K562 (cell line): ENCODE measurements at regions not wholly inside any gene's neighbourhood (a gene's known extent, or its start where the extent isn't known, plus 50 kb on each side); places are given as distances from the start of the nearest gene placed in this dataset.

ENCODE experiments used
- ATAC-seq: fragments of 200-7000 bp; cut with Tn5 transposase; 3 replicates; pipeline ENCODE4 v1.9.1; 2020; ENCODE audit warnings: moderate library complexity
- BruUV-seq: library from RNA; stranded (reverse); fragments of 400-500 nt; replicated peaks from 2 replicates; lab custom pipeline; 2021; lab: Mats Ljungman, UMichigan
- CTCF ChIA-PET: fragments of 300-600 bp; formaldehyde crosslinking; extraction: SDS; loops from one replicate; lab custom pipeline; 2021; ENCODE audit warnings: low intra/inter-chr PET ratio; lab: Yijun Ruan, JAX
- POLR2A ChIA-PET: fragments of 300-600, 350-650 bp; sonication (Branson Sonifier 250); formaldehyde crosslinking; extraction: SDS; loops from one replicate; lab custom pipeline; 2021; ENCODE audit warnings: antibody characterized with exemption, inconsistent platforms; lab: Yijun Ruan, JAX
- DNase-seq, 4 experiments: peaks; one replicate each; pipeline versions ENCODE4 v3.0.0 to v3.0.0-alpha.2; 2011 to 2018; ENCODE audit warnings: low spot score in 3 of 4, mixed read lengths in 3 of 4; ENCODE audit errors: extremely low read depth in 1 of 4
- FAIRE-seq: peaks from 2 replicates; lab custom pipeline; 2011; peaks lifted over from hg19 to GRCh38; lab: Jason Lieb, UNC
- H2AFZ ChIP-seq: 2 replicates; pipeline ENCODE4 v1.6.0; 2011; ENCODE audit warnings: low read depth, low read length, control low read depth, inconsistent platforms
- H3K27ac ChIP-seq: fragments of 200-600 bp; 3 replicates; pipeline ENCODE4 v1.8.0; 2011; ENCODE audit warnings: low read depth, mild to moderate bottlenecking, control low read depth, inconsistent platforms, low read length, moderate library complexity, mixed read lengths; ENCODE audit errors: extremely low read depth
- H3K27me3 ChIP-seq, 2 experiments: fragments of 300-600 bp in 1 of 2; 2 replicates in 1 of 2; 3 replicates in 1 of 2; pipeline versions ENCODE4 v1.6.0 to v1.8.0; 2011; ENCODE audit warnings: inconsistent platforms in 2 of 2, low read length in 2 of 2, mild to moderate bottlenecking in 1 of 2, mixed read lengths in 1 of 2, moderate library complexity in 1 of 2; ENCODE audit not compliant: control insufficient read depth in 2 of 2, insufficient read depth in 2 of 2
- H3K36me3 ChIP-seq: fragments of 300-600 bp; 3 replicates; pipeline ENCODE4 v1.8.0; 2011; ENCODE audit warnings: mild to moderate bottlenecking, low read length, inconsistent platforms; ENCODE audit not compliant: control insufficient read depth, insufficient read depth
- H3K4me1 ChIP-seq, 2 experiments: fragments of 200-600 bp in 1 of 2; replicated peaks in 1 of 2; 2 replicates in 1 of 2; 3 replicates in 1 of 2; pipeline versions ENCODE4 v1.5.1 to v1.8.0; 2011; ENCODE audit warnings: inconsistent platforms in 2 of 2, low read length in 2 of 2, mild to moderate bottlenecking in 1 of 2, mixed read lengths in 1 of 2, moderate library complexity in 1 of 2; ENCODE audit not compliant: control insufficient read depth in 2 of 2, insufficient read depth in 2 of 2
- H3K4me2 ChIP-seq: 2 replicates; pipeline ENCODE4 v1.6.1; 2011; ENCODE audit warnings: low read length, control low read depth, inconsistent platforms, mixed read lengths; ENCODE audit not compliant: insufficient read depth
- H3K4me3 ChIP-seq: fragments of 200-600 bp; sonication (generic), shearing (Covaris generic); 2 replicates; pipeline ENCODE4 v1.5.1; 2016; ENCODE audit warnings: control low read depth, inconsistent platforms
- H3K79me2 ChIP-seq: fragments of 200-600 bp; 3 replicates; pipeline ENCODE4 v1.8.0; 2011; ENCODE audit warnings: low read length, inconsistent platforms; ENCODE audit not compliant: control insufficient read depth, insufficient read depth
- H3K9ac ChIP-seq, 2 experiments: 2 replicates each; pipeline versions ENCODE4 v1.6.0 to v1.6.1; 2011; ENCODE audit warnings: low read depth in 2 of 2, low read length in 2 of 2, control low read depth in 1 of 2, inconsistent platforms in 1 of 2, mild to moderate bottlenecking in 1 of 2, mixed read lengths in 1 of 2; ENCODE audit not compliant: insufficient read depth in 1 of 2
- H3K9me1 ChIP-seq: one replicate; pipeline ENCODE4 v1.6.0; 2011; ENCODE audit warnings: inconsistent platforms, mild to moderate bottlenecking, low read length, moderate library complexity; ENCODE audit not compliant: control insufficient read depth, insufficient read depth
- H3K9me3 ChIP-seq: replicated peaks from 2 replicates; pipeline ENCODE4 v1.5.1; 2011; ENCODE audit warnings: low read depth, low read length, inconsistent platforms; ENCODE audit not compliant: control insufficient read depth, insufficient read depth
- H4K20me1 ChIP-seq: replicated peaks from 2 replicates; pipeline ENCODE4 v1.6.1; 2011; ENCODE audit warnings: low read length, inconsistent platforms, mixed read lengths; ENCODE audit not compliant: control insufficient read depth, insufficient read depth
- CEBPG ChIP-seq, 3 experiments: fragments of 200-800 bp in 1 of 3; sonication (Bioruptor generic) in 1 of 3; sonication (generic) in 1 of 3; formaldehyde crosslinking in 1 of 3; IDR thresholded peaks in 2 of 3; conservative IDR thresholded peaks in 1 of 3; 2 replicates each; pipeline versions ENCODE4 v1.6.1 to v1.8.0; 2016 to 2022; ENCODE audit warnings: missing compliant biosample characterization in 2 of 3, missing genetic modification characterization in 2 of 3, mild to moderate bottlenecking in 1 of 3, missing genetic modification reagents in 1 of 3
- CXXC5 ChIP-seq: fragments of 250-450 bp; sonication (Bioruptor Pico); IDR thresholded peaks from 2 replicates; pipeline ENCODE4 v1.8.0; 2022; ENCODE audit warnings: inconsistent platforms, mild to moderate bottlenecking, moderate library complexity
- EP300 ChIP-seq: IDR thresholded peaks from 2 replicates; pipeline ENCODE4 v1.6.1; 2012; ENCODE audit warnings: low read length, improper control_type of control experiment
- GATAD2B ChIP-seq: fragments of 450-650 bp; IDR thresholded peaks from 2 replicates; pipeline ENCODE4 v1.6.1; 2017; ENCODE audit warnings: mild to moderate bottlenecking, borderline replicate concordance
- L3MBTL2 ChIP-seq: fragments of 450-650 bp; IDR thresholded peaks from 2 replicates; pipeline ENCODE4 v1.6.1; 2016; ENCODE audit warnings: mild to moderate bottlenecking, moderate library complexity
- MYBL2 ChIP-seq, 2 experiments: fragments of 450-650 bp in 1 of 2; sonication (generic) in 1 of 2; formaldehyde crosslinking in 1 of 2; IDR thresholded peaks; 2 replicates each; pipeline versions ENCODE4 v1.6.1 to v1.8.1; 2017 to 2022; ENCODE audit warnings: borderline replicate concordance in 1 of 2, inconsistent platforms in 1 of 2, low read depth in 1 of 2, mild to moderate bottlenecking in 1 of 2, missing genetic modification reagents in 1 of 2, moderate library complexity in 1 of 2
- MYC ChIP-seq, 2 experiments: fragments of 250-450 bp in 1 of 2; sonication (Bioruptor Pico) in 1 of 2; IDR thresholded peaks; 2 replicates each; pipeline versions ENCODE4 v1.5.1 to v1.6.1; 2012 to 2021; ENCODE audit warnings: low read depth in 2 of 2, borderline replicate concordance in 1 of 2, improper control_type of control experiment in 1 of 2, low read length in 1 of 2, mild to moderate bottlenecking in 1 of 2, moderate library complexity in 1 of 2
- POLR2H ChIP-seq: IDR thresholded peaks from 2 replicates; pipeline ENCODE4 v1.6.1; 2016; ENCODE audit warnings: missing genetic modification characterization, low read depth, mild to moderate bottlenecking, control low read depth, missing compliant biosample characterization, moderate library complexity
- SMAD4 ChIP-seq: fragments of 250-450 bp; sonication (Bioruptor Pico); conservative IDR thresholded peaks from 2 replicates; pipeline ENCODE4 v1.8.0; 2021; ENCODE audit warnings: inconsistent platforms, mild to moderate bottlenecking, moderate library complexity
- TRIM24 ChIP-seq, 2 experiments: fragments of 450-650 bp; IDR thresholded peaks; 2 replicates each; pipeline ENCODE4 v1.6.1; 2016
- ZNF175 ChIP-seq: fragments of 200-800 bp; sonication (Bioruptor generic); IDR thresholded peaks from 2 replicates; pipeline ENCODE4 v1.6.1; 2016; ENCODE audit warnings: low read depth, mild to moderate bottlenecking, missing genetic modification characterization, missing compliant biosample characterization
- ZNF197 ChIP-seq: fragments of 200-800 bp; sonication (Bioruptor generic); IDR thresholded peaks from 2 replicates; pipeline ENCODE4 v1.6.1; 2016; ENCODE audit warnings: low read depth, missing genetic modification characterization, missing compliant biosample characterization
- ZNF583 ChIP-seq: fragments of 250-450 bp; sonication (Bioruptor Pico); IDR thresholded peaks from 2 replicates; pipeline ENCODE4 v1.4.0; 2020
- ZNF584 ChIP-seq: fragments of 200-800 bp; sonication (Bioruptor generic); IDR thresholded peaks from 2 replicates; pipeline ENCODE4 v1.6.1; 2016; ENCODE audit warnings: low read depth, mild to moderate bottlenecking, missing genetic modification characterization, missing compliant biosample characterization
- ZNF589 ChIP-seq: fragments of 200-800 bp; sonication (Bioruptor generic); IDR thresholded peaks from 2 replicates; pipeline ENCODE4 v1.6.1; 2016; ENCODE audit warnings: low read depth, missing genetic modification characterization, missing compliant biosample characterization
- ZSCAN32 ChIP-seq: fragments of 450-650 bp; formaldehyde crosslinking; IDR thresholded peaks from 2 replicates; pipeline ENCODE4 v1.4.0; 2020; ENCODE audit warnings: mild to moderate bottlenecking, moderate library complexity
- WGBS: fragments of 100-300 bp; shearing (Covaris generic); methylation state at CpG from one replicate; pipeline ENCODE4 v1.1.6; 2016; ENCODE audit warnings: low coverage, mixed read lengths; ENCODE audit not compliant: insufficient coverage; ENCODE audit errors: missing lambda C conversion rate; 5-methylcytosine and 5-hydroxymethylcytosine counted together
- in situ Hi-C: fragments of 300-500 bp; cut with MboI; formaldehyde crosslinking; loops from 4 replicates; pipeline ENCODE4 v1.15.0; 2018; ENCODE audit warnings: inconsistent platforms, mixed read lengths
- intact Hi-C: fragments of 100-400 bp; cut with micrococcal nuclease; formaldehyde crosslinking; loops from 2 replicates; pipeline ENCODE4 v1.14.2; 2022
- TF ChIP-seq, protein P1 (sequence below), 2 experiments: fragments of 450-650 bp in 1 of 2; sonication (generic) in 1 of 2; formaldehyde crosslinking in 1 of 2; IDR thresholded peaks in 1 of 2; conservative IDR thresholded peaks in 1 of 2; 2 replicates each; pipeline versions ENCODE4 v1.6.1 to v1.8.1; 2016 to 2023; ENCODE audit warnings: mild to moderate bottlenecking in 2 of 2, moderate library complexity in 2 of 2, inconsistent platforms in 1 of 2, missing genetic modification reagents in 1 of 2
- TF ChIP-seq, protein P2 (sequence below): fragments of 450-650 bp; conservative IDR thresholded peaks from 2 replicates; pipeline ENCODE4 v1.6.1; 2016; ENCODE audit warnings: missing genetic modification characterization, low read depth, mild to moderate bottlenecking, control low read depth, missing compliant biosample characterization

DNA sequence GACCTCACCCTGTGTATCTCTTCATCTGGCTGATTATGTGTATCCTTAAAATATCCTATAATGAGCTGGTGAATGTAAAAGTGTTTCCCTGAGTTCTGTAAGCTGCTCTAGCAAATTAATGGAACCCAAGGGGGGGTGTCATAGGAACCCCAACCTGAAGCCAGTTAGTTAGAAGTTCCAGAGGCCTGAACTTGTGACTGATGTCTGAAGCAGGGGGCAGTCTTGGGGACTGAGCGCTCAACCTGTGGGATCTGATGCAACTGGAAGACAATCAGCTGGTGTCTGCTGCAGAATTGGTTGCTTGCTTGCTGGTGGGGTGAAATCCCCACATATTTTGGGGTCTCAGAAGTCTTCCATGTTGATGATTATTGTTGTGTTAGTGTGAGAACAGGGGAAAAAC, 75.7 kb upstream of the NKD1 start:
- intact Hi-C loops = no loop called here
- H3K27ac ChIP-seq = no peak overlapping the region
- no TSS peak for BruUV-seq
- peaks cover 3 to 10% of the 10 kb centered on the region in 2 experiments; a peak in 4 of 5 replicates for H3K4me1 ChIP-seq
- no peak overlapping the region for H2AFZ ChIP-seq
- H3K9me1 ChIP-seq = no peaks in the 10 kb centered on the region
- no peak overlapping the region for H3K4me3 ChIP-seq
- no peak overlapping the region for H3K4me2 ChIP-seq
- H3K9ac ChIP-seq = no peak overlapping the region
- H3K36me3 ChIP-seq = no peaks in the 10 kb centered on the region
- WGBS = 0% methylated on average over 1 of the region's 1 CpG
- DNase-seq = peak in 1 of 4 experiments; percentile 11
- ChIA-PET CTCF (interaction anchor here (0.7 kb wide), 1 partner anchor 416 kb away, joined by 3 read pairs; no protein-coding TSS in a partner anchor), POLR2A (interaction anchor here (0.6 to 0.9 kb wide), 2 partner anchors 9 to 31 kb away, joined by 3 to 5 read pairs; no protein-coding TSS in a partner anchor)
- no peaks in the 10 kb centered on the region for H3K79me2 ChIP-seq
- H4K20me1 ChIP-seq = 0 out of 2 replicates have a peak, but pooled peaks cover 2% of the 10 kb centered on the region
- no peak for FAIRE-seq
- no peaks in the 10 kb centered on the region; the same call in 1 of the 2 replicates for H3K9me3 ChIP-seq
- in situ Hi-C loops = no loop called here
- ATAC-seq = peak; percentile 55
- peaks cover 8 to 25% of the 10 kb centered on the region in 2 experiments; a peak in 4 of 5 replicates for H3K27me3 ChIP-seq
- peak; percentile 89 for TF ChIP-seq ZNF584 (CRISPR knock-in tag)
- TF ChIP-seq CXXC5 (CRISPR knock-in tag) = peak; percentile 51
- TF ChIP-seq MYBL2 (IDR thresholded peaks at IDR 0.05; ENCODE audit: low read depth) = no peak
- no peak for TF ChIP-seq MYBL2 (CRISPR knock-in tag; IDR thresholded peaks at IDR 0.05; ENCODE audit: borderline replicate concordance)
- TF ChIP-seq EP300 = peak; percentile 28; the same call in 1 of the 2 replicates
- TF ChIP-seq ZNF583 (CRISPR knock-in tag) = peak; percentile 58; the same call in 1 of the 2 replicates
- TF ChIP-seq CEBPG (CRISPR knock-in tag; IDR thresholded peaks at IDR 0.05) = peak; percentile 51; the same call in 1 of the 2 replicates
- peak; percentile 8 to 85; a peak in 2 of 4 replicates for TF ChIP-seq CEBPG (tag; conservative IDR thresholded peaks at IDR 0.05 in 1 of 2, IDR thresholded peaks at IDR 0.05 in 1 of 2)
- TF ChIP-seq ZSCAN32 (CRISPR knock-in tag) = peak; percentile 50; the same call in 1 of the 2 replicates
- TF ChIP-seq, protein P1, sequence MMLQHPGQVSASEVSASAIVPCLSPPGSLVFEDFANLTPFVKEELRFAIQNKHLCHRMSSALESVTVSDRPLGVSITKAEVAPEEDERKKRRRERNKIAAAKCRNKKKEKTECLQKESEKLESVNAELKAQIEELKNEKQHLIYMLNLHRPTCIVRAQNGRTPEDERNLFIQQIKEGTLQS (IDR thresholded peaks at IDR 0.05) = peak; percentile 52; the same call in 1 of the 2 replicates
- TF ChIP-seq, protein P1 (CRISPR knock-in tag; conservative IDR thresholded peaks at IDR 0.05) = no peak
- peak; percentile 89; the same call in 1 of the 2 replicates for TF ChIP-seq ZNF175
- TF ChIP-seq ZNF589 (CRISPR knock-in tag) = 0 out of 2 replicates have a peak, but pooled peaks have one; percentile 57
- TF ChIP-seq L3MBTL2 = 0 out of 2 replicates have a peak, but pooled peaks have one; percentile 25
- TF ChIP-seq ZNF197 = peak; percentile 37; the same call in 1 of the 2 replicates
- TF ChIP-seq SMAD4 (CRISPR knock-in tag) = peak; percentile 73
- peak; percentile 72 to 86; a peak in 2 of 4 replicates for TF ChIP-seq TRIM24 (IDR thresholded peaks at IDR 0.05)
- TF ChIP-seq, protein P2, sequence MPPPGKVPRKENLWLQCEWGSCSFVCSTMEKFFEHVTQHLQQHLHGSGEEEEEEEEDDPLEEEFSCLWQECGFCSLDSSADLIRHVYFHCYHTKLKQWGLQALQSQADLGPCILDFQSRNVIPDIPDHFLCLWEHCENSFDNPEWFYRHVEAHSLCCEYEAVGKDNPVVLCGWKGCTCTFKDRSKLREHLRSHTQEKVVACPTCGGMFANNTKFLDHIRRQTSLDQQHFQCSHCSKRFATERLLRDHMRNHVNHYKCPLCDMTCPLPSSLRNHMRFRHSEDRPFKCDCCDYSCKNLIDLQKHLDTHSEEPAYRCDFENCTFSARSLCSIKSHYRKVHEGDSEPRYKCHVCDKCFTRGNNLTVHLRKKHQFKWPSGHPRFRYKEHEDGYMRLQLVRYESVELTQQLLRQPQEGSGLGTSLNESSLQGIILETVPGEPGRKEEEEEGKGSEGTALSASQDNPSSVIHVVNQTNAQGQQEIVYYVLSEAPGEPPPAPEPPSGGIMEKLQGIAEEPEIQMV = no peak
- no peak for TF ChIP-seq GATAD2B
- TF ChIP-seq MYC (IDR thresholded peaks at IDR 0.05; ENCODE audit: low read depth, low read length) = peak; percentile 45; the same call in 1 of the 2 replicates
- no peak for TF ChIP-seq MYC (CRISPR knock-in tag; IDR thresholded peaks at IDR 0.05; ENCODE audit: borderline replicate concordance, low read depth)
- peak; percentile 27 for TF ChIP-seq POLR2H
